Hematopoietic multipotent progenitor cell treated with erythropoietin and hydrocortisone succinate and interleukin-3 and kit ligand, for 6 days (in vitro differentiated cells): ENCODE measurements at regions not wholly inside any gene's neighbourhood (a gene's known extent, or its start where the extent isn't known, plus 50 kb on each side); places are given as distances from the start of the nearest gene placed in this dataset.

ENCODE experiments used
- DNase-seq: peaks from one replicate; pipeline ENCODE4 v3.0.0-alpha.2; 2015

- DNase-seq = no peak
Observed at GRCh38 chr4:42331914-42332368, 65.3 kb upstream of the SHISA3 start.

GRCh38 chr4:42339935-42340406 is 57.3 kb upstream of the SHISA3 start:
- DNase-seq = no peak

GRCh38 chr4:42341518-42342026 is 55.7 kb upstream of the SHISA3 start:
- no peak for DNase-seq

GRCh38 chr4:42342459-42342858 is 54.8 kb upstream of the SHISA3 start:
- no peak for DNase-seq

- DNase-seq = no peak
Observed at GRCh38 chr4:42344309-42344708, 53.0 kb upstream of the SHISA3 start.

GRCh38 chr4:42344749-42345148 is 52.5 kb upstream of the SHISA3 start:
- DNase-seq = no peak

- DNase-seq = no peak
Observed at GRCh38 chr4:42345962-42346544, 51.2 kb upstream of the SHISA3 start.

GRCh38 chr4:42347076-42347475 is 50.2 kb upstream of the SHISA3 start:
- DNase-seq = no peak
